ENCODE measurements at regions not wholly inside any gene's neighbourhood (a gene's known extent, or its start where the extent isn't known, plus 50 kb on each side); places are given as distances from the start of the nearest gene placed in this dataset.

- Histone ChIP-seq H3K27ac (ENCODE audit: low read depth) (no peak overlapping the region), H3K4me1 (ENCODE audit: insufficient read depth) (no peaks in the 10 kb centered on the region), H3F3A (replicated peaks; ENCODE audit: low read depth) (no peaks in the 10 kb centered on the region), H3K4me2 (no peak overlapping the region), H3K36me3 (ENCODE audit: insufficient read depth) (no peaks in the 10 kb centered on the region), H3K9me2 (ENCODE audit: insufficient read depth) (peaks cover 8% of the 10 kb centered on the region; the same call in 1 of the 2 replicates), H3K79me2 (replicated peaks; ENCODE audit: insufficient read depth) (no peaks in the 10 kb centered on the region), H3K27me3 (ENCODE audit: insufficient read depth) (no peaks in the 10 kb centered on the region), H4K20me1 (replicated peaks; ENCODE audit: insufficient read depth) (no peaks in the 10 kb centered on the region), H2AFZ (no peak overlapping the region), H3K4me3 (no peak overlapping the region)
- H3K9me3 Mint-ChIP-seq = no peaks in the 10 kb centered on the region
- no peak overlapping the region for H3K4me3 Mint-ChIP-seq
- H3K27me3 Mint-ChIP-seq (ENCODE audit: insufficient read depth, low read depth, poor library complexity) = peaks cover 2% of the 10 kb centered on the region
- H3K36me3 Mint-ChIP-seq (ENCODE audit: low read depth) = no peaks in the 10 kb centered on the region
- ATAC-seq = no peak
- no peak for TF ChIP-seq ETS1 (IDR thresholded peaks at IDR 0.05)
- no peak for TF ChIP-seq CTCF (conservative IDR thresholded peaks at IDR 0.05; ENCODE audit: low read depth in 2 of 2)
- no peak for TF ChIP-seq ZNF114 (CRISPR knock-in tag; IDR thresholded peaks at IDR 0.05)
- no peak for TF ChIP-seq ZNF462 (CRISPR knock-in tag; IDR thresholded peaks at IDR 0.05)
- no peak for TF ChIP-seq JUNB (IDR thresholded peaks at IDR 0.05; ENCODE audit: unreplicated experiment)
- TF ChIP-seq STAT1 (IDR thresholded peaks at IDR 0.05; ENCODE audit: unreplicated experiment) = no peak
- no peak for TF ChIP-seq CREB1 (CRISPR knock-in tag; IDR thresholded peaks at IDR 0.05; ENCODE audit: low read depth)
- no peak for TF ChIP-seq POLR2AphosphoS5 (IDR thresholded peaks at IDR 0.05; ENCODE audit: low read depth)
- no peak for TF ChIP-seq NANOG (IDR thresholded peaks at IDR 0.05; ENCODE audit: borderline replicate concordance)
- TF ChIP-seq ZNF331 (CRISPR knock-in tag; IDR thresholded peaks at IDR 0.05; ENCODE audit: low read depth) = no peak
- TF ChIP-seq EZH2 (IDR thresholded peaks at IDR 0.05; ENCODE audit: low read depth, unreplicated experiment) = no peak
- TF ChIP-seq REST (IDR thresholded peaks at IDR 0.05; ENCODE audit: unreplicated experiment) = no peak
- TF ChIP-seq EZH2phosphoT487 (IDR thresholded peaks at IDR 0.05; ENCODE audit: unreplicated experiment) = no peak
- H3K27ac Mint-ChIP-seq = peak overlapping the region; percentile 58; the same call in 1 of the 2 replicates
- peaks cover 4% of the 10 kb centered on the region; the same call in 1 of the 3 replicates for H3K4me1 Mint-ChIP-seq
- DNase-seq (ENCODE audit: low spot score) = no peak
These were observed 349.1 kb upstream of the FMN2 start for GRCh38 chr1:239742416-239743109.

All from GM23338 (cell line).